UCSD-AML1 (cell line): ENCODE measurements at regions not wholly inside any gene's neighbourhood (a gene's known extent, or its start where the extent isn't known, plus 50 kb on each side); places are given as distances from the start of the nearest gene placed in this dataset.

Experiments used
- DNase-seq: peaks from one replicate; lab custom pipeline; 2025; ENCODE audit not compliant: unreplicated experiment; lab: John Stamatoyannopoulos, UW

- DNase-seq: no peak
Measured at GRCh38 chr4:181350615-181351415, 892.4 kb upstream of the TENM3 start.

- no peak for DNase-seq
Measured at GRCh38 chr4:181364504-181364903, 878.7 kb upstream of the TENM3 start.

DNA sequence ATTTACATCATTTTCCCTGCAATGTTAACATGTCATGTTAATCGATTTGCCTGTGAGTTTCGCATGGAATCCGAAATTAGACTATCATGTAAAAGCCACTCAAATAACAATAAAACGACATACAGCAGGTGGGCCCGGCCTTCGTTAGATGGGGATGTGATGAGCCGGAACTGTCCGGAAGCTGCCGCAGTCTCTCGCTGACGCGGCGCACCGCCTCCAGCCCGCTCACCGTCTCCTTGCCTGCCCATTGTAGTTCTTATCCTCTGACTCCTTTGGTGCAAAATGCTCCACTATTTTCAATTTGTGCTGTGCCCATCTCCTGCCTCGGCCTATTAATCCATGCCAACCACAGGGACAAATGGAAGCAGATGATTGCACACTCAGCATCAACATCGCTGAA lies 877.5 kb upstream of the TENM3 start:
- no peak for DNase-seq

GRCh38 chr4:181372014-181372413 lies 871.2 kb upstream of the TENM3 start:
- no peak for DNase-seq

DNA sequence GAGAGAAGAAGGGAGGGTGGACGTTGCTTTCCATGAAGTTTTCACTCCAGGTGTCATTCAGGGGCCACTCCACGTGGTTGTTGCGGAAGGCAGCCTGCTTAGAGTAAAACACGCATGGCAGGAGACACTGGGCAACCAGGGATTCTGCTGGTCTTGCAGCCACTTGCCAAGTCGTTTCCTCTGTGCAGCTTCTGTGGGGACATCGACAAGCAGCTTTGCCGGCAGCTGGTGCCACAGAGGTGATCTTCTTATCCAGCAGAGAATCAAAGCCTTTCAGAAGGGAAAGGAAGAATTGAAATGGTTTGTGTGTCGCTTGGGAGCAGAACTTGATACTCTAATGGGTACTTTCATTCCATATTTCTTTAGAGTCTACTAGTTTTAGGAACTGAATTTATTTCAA lies 867.1 kb upstream of the TENM3 start:
- DNase-seq: no peak

GRCh38 chr4:181388061-181388460 lies 855.1 kb upstream of the TENM3 start:
- no peak for DNase-seq

- no peak for DNase-seq
Measured at GRCh38 chr4:181416966-181417365, 826.2 kb upstream of the TENM3 start.

DNA sequence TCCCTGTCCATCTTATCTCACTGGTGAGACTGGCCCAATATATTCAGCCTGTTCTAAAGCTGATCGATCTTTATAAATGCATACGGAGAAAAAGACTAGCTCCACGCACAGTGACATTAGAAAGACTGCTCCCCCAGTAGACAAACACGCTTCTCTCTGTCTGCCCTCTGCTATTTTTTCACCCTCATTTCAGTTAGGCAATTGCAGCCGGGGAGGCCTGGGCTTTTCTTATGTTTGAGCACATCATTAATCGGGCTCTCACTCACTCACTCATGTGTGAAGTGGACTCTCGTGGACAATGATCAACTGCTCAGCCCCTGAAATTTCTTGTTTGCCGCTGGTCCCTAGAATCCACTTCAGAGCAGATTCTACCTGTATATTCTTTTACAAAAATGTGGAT lies 824.7 kb upstream of the TENM3 start:
- DNase-seq: no peak

GRCh38 chr4:181420950-181421349 lies 822.3 kb upstream of the TENM3 start:
- no peak for DNase-seq

- no peak for DNase-seq
Measured at GRCh38 chr4:181424362-181425016, 818.7 kb upstream of the TENM3 start.

GRCh38 chr4:181427076-181427475 lies 816.1 kb upstream of the TENM3 start:
- DNase-seq: no peak

GRCh38 chr4:181431006-181431405 lies 812.2 kb upstream of the TENM3 start:
- no peak for DNase-seq

GRCh38 chr4:181431661-181432060 lies 811.5 kb upstream of the TENM3 start:
- DNase-seq: no peak

DNA sequence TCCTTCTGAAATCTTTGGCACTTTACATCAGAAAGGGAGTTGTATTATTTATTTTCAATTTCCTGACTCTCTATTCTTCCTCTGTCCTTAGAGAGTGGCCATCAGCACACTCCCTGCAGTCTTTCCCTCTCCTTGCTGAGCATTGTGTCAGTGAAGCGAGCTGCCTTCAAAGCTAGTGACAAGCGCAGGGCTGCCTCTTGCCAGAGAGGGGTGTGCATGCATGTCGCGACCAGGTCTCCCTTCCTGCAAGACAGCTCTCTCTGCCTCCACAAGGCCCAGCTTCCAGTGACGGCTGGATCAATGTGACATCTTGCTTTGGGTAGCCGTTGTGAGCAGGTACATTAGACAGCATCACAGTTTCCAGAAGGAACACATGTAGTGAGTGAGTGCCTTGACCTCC lies 810.9 kb upstream of the TENM3 start:
- DNase-seq: no peak

GRCh38 chr4:181437895-181438294 lies 805.3 kb upstream of the TENM3 start:
- no peak for DNase-seq

GRCh38 chr4:181438641-181439040 lies 804.6 kb upstream of the TENM3 start:
- no peak for DNase-seq

- no peak for DNase-seq
Measured at GRCh38 chr4:181443021-181443420, 800.2 kb upstream of the TENM3 start.

GRCh38 chr4:181465826-181466225 lies 777.4 kb upstream of the TENM3 start:
- DNase-seq: no peak

DNA sequence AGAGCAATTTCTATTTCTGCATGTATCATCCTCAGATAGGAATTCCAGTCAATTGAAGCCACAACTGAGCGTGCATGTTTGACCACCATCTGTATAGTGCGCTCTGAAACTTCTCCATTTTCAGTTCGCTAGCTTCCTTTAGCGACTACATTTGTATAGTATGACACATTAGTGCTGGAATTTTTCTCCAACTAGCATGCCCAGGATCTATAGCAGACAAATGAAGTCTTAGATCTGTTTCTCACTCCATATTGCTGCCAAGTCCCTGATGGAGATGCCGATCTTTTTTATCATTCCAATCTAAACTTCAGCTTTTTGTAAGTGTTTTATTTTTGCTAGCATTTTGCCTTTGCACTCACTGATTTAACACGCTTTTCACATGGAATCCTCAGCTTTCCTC lies 774.8 kb upstream of the TENM3 start:
- DNase-seq: no peak

DNA sequence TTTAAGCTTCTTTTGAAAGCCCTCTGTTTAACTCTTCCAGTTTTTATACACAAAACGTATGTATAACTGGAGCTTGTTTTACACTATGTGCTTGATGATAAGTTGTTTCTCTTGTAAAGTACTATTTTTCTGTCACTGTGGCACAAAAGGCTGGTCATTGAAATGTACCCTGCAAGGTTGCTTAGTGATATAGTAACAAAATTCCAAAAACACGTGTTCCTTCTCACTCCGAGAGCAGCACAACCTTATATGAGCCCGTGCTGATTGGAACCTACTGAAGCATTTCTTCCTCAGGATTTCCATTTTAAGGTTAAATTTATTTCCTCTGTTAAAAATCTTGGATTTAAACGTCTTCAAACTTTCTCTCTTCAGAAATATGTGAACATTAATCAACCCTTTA lies 772.9 kb upstream of the TENM3 start:
- no peak for DNase-seq

DNA sequence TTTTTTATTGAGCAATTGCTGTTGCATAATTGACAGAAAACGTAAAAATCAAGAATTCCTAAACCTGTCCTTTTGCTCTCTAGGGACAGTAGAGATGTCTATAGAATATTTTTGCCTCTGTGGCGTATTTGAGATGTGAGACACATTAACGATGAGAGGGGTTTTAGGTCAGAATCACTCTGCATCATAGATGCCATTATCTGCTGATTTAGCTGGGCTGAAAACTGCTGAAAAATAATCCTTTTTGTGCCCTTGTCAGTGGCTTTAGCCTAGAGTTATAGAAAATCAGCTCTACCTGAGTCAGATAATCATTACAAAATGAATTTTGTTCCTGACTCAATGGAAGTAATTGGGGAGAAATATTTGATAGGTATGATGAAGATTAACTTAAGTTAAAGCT lies 767.8 kb upstream of the TENM3 start:
- no peak for DNase-seq

DNA sequence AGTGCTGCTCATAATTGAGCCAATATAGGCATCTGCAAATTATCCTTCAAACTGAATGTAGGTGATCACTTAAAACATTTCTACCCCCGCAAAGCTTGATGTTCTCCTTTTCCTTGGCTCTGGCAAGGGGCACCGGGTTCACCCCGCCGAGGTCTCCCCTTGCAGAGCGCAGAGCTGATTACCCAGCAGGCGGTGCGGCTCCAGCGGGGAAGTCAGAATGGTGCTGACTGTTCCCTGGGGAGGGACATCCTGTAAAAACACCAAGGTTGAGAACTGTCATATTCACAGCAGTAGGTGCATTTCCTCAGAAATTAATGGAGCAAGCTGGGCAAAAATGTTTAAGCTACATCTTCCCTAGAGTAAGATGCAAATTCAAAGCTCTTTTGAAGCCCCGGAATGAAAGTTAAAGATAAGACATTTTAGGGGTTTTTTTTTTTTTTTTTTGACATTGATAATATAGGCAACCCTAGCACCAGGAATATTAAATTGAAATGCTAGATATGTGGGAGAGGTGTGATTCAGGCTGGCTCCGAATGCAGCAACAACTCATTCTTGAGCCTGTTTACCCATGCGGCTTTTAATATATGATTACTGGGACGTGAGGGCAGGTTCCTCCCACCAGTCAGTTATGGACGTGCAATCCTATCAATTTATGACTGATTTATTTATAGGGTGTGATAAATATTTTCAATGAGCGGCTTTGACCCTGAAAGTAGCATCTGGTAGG lies 767.3 kb upstream of the TENM3 start:
- no peak for DNase-seq
